ENCODE measurements at regions not wholly inside any gene's neighbourhood (a gene's known extent, or its start where the extent isn't known, plus 50 kb on each side); places are given as distances from the start of the nearest gene placed in this dataset.

- TF ChIP-seq MAX (IDR thresholded peaks at IDR 0.05) (no peak), FOXM1 (IDR thresholded peaks at IDR 0.05; ENCODE audit: borderline replicate concordance, low read depth) (no peak), CEBPB (IDR thresholded peaks at IDR 0.05) (no peak), TCF12 (IDR thresholded peaks at IDR 0.05; ENCODE audit: low read depth) (no peak), RAD21 (IDR thresholded peaks at IDR 0.05; ENCODE audit: low read depth) (no peak), CREB1 (IDR thresholded peaks at IDR 0.05; ENCODE audit: low read depth) (no peak)
Observed at GRCh38 chr5:5006548-5006947, 133.6 kb upstream of the ADAMTS16 start.

- TF ChIP-seq FOXM1 (IDR thresholded peaks at IDR 0.05; ENCODE audit: borderline replicate concordance, low read depth) (no peak), CEBPB (IDR thresholded peaks at IDR 0.05) (no peak), NFIC (IDR thresholded peaks at IDR 0.05) (no peak), RAD21 (IDR thresholded peaks at IDR 0.05; ENCODE audit: low read depth) (no peak), TCF12 (IDR thresholded peaks at IDR 0.05; ENCODE audit: low read depth) (no peak), EGR1 (IDR thresholded peaks at IDR 0.05) (no peak), ZBTB7A (IDR thresholded peaks at IDR 0.05; ENCODE audit: low read depth) (no peak), TEAD4 (IDR thresholded peaks at IDR 0.05) (no peak), EP300 (IDR thresholded peaks at IDR 0.05; ENCODE audit: borderline replicate concordance) (no peak), REST (IDR thresholded peaks at IDR 0.05; ENCODE audit: low read depth) (no peak), TAF1 (IDR thresholded peaks at IDR 0.05; ENCODE audit: low read depth) (no peak), YY1 (IDR thresholded peaks at IDR 0.05; ENCODE audit: low read depth) (no peak), MAX (IDR thresholded peaks at IDR 0.05) (no peak), USF1 (IDR thresholded peaks at IDR 0.05) (no peak), CREB1 (IDR thresholded peaks at IDR 0.05; ENCODE audit: low read depth) (no peak)
Observed at GRCh38 chr5:5009240-5009639, 130.9 kb upstream of the ADAMTS16 start.

- TF ChIP-seq REST (IDR thresholded peaks at IDR 0.05; ENCODE audit: low read depth) (no peak), YY1 (IDR thresholded peaks at IDR 0.05; ENCODE audit: low read depth) (no peak), EP300 (IDR thresholded peaks at IDR 0.05; ENCODE audit: borderline replicate concordance) (no peak), USF1 (IDR thresholded peaks at IDR 0.05) (no peak), NFIC (IDR thresholded peaks at IDR 0.05) (no peak), TCF12 (IDR thresholded peaks at IDR 0.05; ENCODE audit: low read depth) (no peak), MAX (IDR thresholded peaks at IDR 0.05) (no peak), CEBPB (IDR thresholded peaks at IDR 0.05) (no peak), ZBTB7A (IDR thresholded peaks at IDR 0.05; ENCODE audit: low read depth) (no peak), FOXM1 (IDR thresholded peaks at IDR 0.05; ENCODE audit: borderline replicate concordance, low read depth) (no peak), CREB1 (IDR thresholded peaks at IDR 0.05; ENCODE audit: low read depth) (no peak), TEAD4 (IDR thresholded peaks at IDR 0.05) (no peak), EGR1 (IDR thresholded peaks at IDR 0.05) (no peak), TAF1 (IDR thresholded peaks at IDR 0.05; ENCODE audit: low read depth) (no peak), RAD21 (IDR thresholded peaks at IDR 0.05; ENCODE audit: low read depth) (no peak)
Observed at GRCh38 chr5:5011151-5011550, 129.0 kb upstream of the ADAMTS16 start.

- TF ChIP-seq ZBTB7A (IDR thresholded peaks at IDR 0.05; ENCODE audit: low read depth) (no peak), FOXM1 (IDR thresholded peaks at IDR 0.05; ENCODE audit: borderline replicate concordance, low read depth) (no peak), RAD21 (IDR thresholded peaks at IDR 0.05; ENCODE audit: low read depth) (no peak), EP300 (IDR thresholded peaks at IDR 0.05; ENCODE audit: borderline replicate concordance) (no peak), CREB1 (IDR thresholded peaks at IDR 0.05; ENCODE audit: low read depth) (no peak), TEAD4 (IDR thresholded peaks at IDR 0.05) (no peak), USF1 (IDR thresholded peaks at IDR 0.05) (no peak)
Observed at GRCh38 chr5:5014586-5015235, 125.4 kb upstream of the ADAMTS16 start.

- TF ChIP-seq TEAD4 (IDR thresholded peaks at IDR 0.05) = no peak
- no peak for TF ChIP-seq REST (IDR thresholded peaks at IDR 0.05; ENCODE audit: low read depth)
- no peak for TF ChIP-seq RAD21 (IDR thresholded peaks at IDR 0.05; ENCODE audit: low read depth)
- no peak for TF ChIP-seq TAF1 (IDR thresholded peaks at IDR 0.05; ENCODE audit: low read depth)
- TF ChIP-seq USF1 (IDR thresholded peaks at IDR 0.05) = no peak
- no peak for TF ChIP-seq EP300 (IDR thresholded peaks at IDR 0.05; ENCODE audit: borderline replicate concordance)
- TF ChIP-seq TCF12 (IDR thresholded peaks at IDR 0.05; ENCODE audit: low read depth) = no peak
- TF ChIP-seq ZBTB7A (IDR thresholded peaks at IDR 0.05; ENCODE audit: low read depth) = no peak
- TF ChIP-seq CREB1 (IDR thresholded peaks at IDR 0.05; ENCODE audit: low read depth) = no peak
- no peak for TF ChIP-seq MAX (IDR thresholded peaks at IDR 0.05)
- TF ChIP-seq YY1 (IDR thresholded peaks at IDR 0.05; ENCODE audit: low read depth) = no peak
- TF ChIP-seq EGR1 (IDR thresholded peaks at IDR 0.05) = no peak
- no peak for TF ChIP-seq CEBPB (IDR thresholded peaks at IDR 0.05)
- TF ChIP-seq FOXM1 (IDR thresholded peaks at IDR 0.05; ENCODE audit: borderline replicate concordance, low read depth) = no peak
- TF ChIP-seq NFIC (IDR thresholded peaks at IDR 0.05) = no peak
Observed at GRCh38 chr5:5017827-5018577, 122.1 kb upstream of the ADAMTS16 start.

Measured in Ishikawa (cell line).